ENCODE measurements at regions not wholly inside any gene's neighbourhood (a gene's known extent, or its start where the extent isn't known, plus 50 kb on each side); places are given as distances from the start of the nearest gene placed in this dataset.
"Not testable (repeated sequence)": the region's sequence is repeated elsewhere in the genome, so short reads cannot be mapped to it uniquely, and the experiment has no call there.

GRCh38 chr7:156505876-156506275 is 134.7 kb upstream of the RNF32 start:
- no peak for DNase-seq
- no peaks in the 10 kb centered on the region for H3K36me3 ChIP-seq
- 82 to 87% (median 86%) methylated on average over 10 of the region's 10 CpGs for WGBS, 5 donors
- H3K9me3 ChIP-seq: peaks cover 4 to 46% (median 24%) of the 10 kb centered on the region in 8 donors
- no peak overlapping the region for H3K27ac ChIP-seq
- intact Hi-C loops (cut with DNase I; ENCODE audit: low total_unique reads): no loop called here
- H3K4me1 ChIP-seq: no peaks in the 10 kb centered on the region
- TF ChIP-seq POLR2A (IDR thresholded peaks at IDR 0.05) (no peak), POLR2AphosphoS5 (IDR thresholded peaks at IDR 0.05) (no peak), CTCF (IDR thresholded peaks at IDR 0.05 in 8 of 11, conservative IDR thresholded peaks at IDR 0.05 in 3 of 11) (no peak)
- no peaks in the 10 kb centered on the region for H3K27me3 ChIP-seq (replicated peaks in 1 of 7)
- H3K4me3 ChIP-seq: no peak overlapping the region

- Histone ChIP-seq H3K27ac (no peak overlapping the region), H3K4me1 (no peaks in the 10 kb centered on the region), H3K27me3 (replicated peaks in 1 of 7) (no peaks in the 10 kb centered on the region), H3K36me3 (no peaks in the 10 kb centered on the region), H3K4me3 (no peak overlapping the region), H3K9me3 (peaks cover 0 to 41% (median 16%) of the 10 kb centered on the region in 8 donors)
- DNase-seq: no peak
- intact Hi-C loops (cut with DNase I; ENCODE audit: low total_unique reads): no loop called here
- 78 to 88% (median 85%) methylated on average over 23 to 27 of the region's 27 CpGs for WGBS, 5 donors
- TF ChIP-seq POLR2A (IDR thresholded peaks at IDR 0.05): no peak
- no peak for TF ChIP-seq CTCF (IDR thresholded peaks at IDR 0.05 in 8 of 11, conservative IDR thresholded peaks at IDR 0.05 in 3 of 11)
- no peak for TF ChIP-seq POLR2AphosphoS5 (IDR thresholded peaks at IDR 0.05)
These were observed 135.7 kb upstream of the RNF32 start for GRCh38 chr7:156504687-156505545.

- peaks cover 0 to 32% (median 10%) of the 10 kb centered on the region in 8 donors for H3K9me3 ChIP-seq
- no peaks in the 10 kb centered on the region for H3K27me3 ChIP-seq (replicated peaks in 1 of 7)
- H3K27ac ChIP-seq: no peak overlapping the region
- intact Hi-C loops (cut with DNase I; ENCODE audit: low total_unique reads): no loop called here
- no peak overlapping the region for H3K4me3 ChIP-seq
- no peaks in the 10 kb centered on the region for H3K4me1 ChIP-seq
- no peak for TF ChIP-seq POLR2A (IDR thresholded peaks at IDR 0.05)
- no peak for TF ChIP-seq POLR2AphosphoS5 (IDR thresholded peaks at IDR 0.05)
- no peak for TF ChIP-seq CTCF (IDR thresholded peaks at IDR 0.05 in 8 of 11, conservative IDR thresholded peaks at IDR 0.05 in 3 of 11)
- no peak for DNase-seq
- 88 to 95% (median 90%) methylated on average over 17 of the region's 17 CpGs for WGBS, 5 donors
- H3K36me3 ChIP-seq: no peaks in the 10 kb centered on the region
These were observed 136.6 kb upstream of the RNF32 start for GRCh38 chr7:156504006-156504405.

GRCh38 chr7:156503196-156503595 is 137.4 kb upstream of the RNF32 start:
- no peaks in the 10 kb centered on the region for H3K27me3 ChIP-seq (replicated peaks in 1 of 7)
- no peak for DNase-seq
- intact Hi-C loops (cut with DNase I; ENCODE audit: low total_unique reads): no loop called here
- no peak overlapping the region for H3K27ac ChIP-seq
- TF ChIP-seq POLR2AphosphoS5 (IDR thresholded peaks at IDR 0.05): no peak
- TF ChIP-seq POLR2A (IDR thresholded peaks at IDR 0.05): no peak
- TF ChIP-seq CTCF (IDR thresholded peaks at IDR 0.05 in 8 of 11, conservative IDR thresholded peaks at IDR 0.05 in 3 of 11): no peak
- no peaks in the 10 kb centered on the region for H3K4me1 ChIP-seq
- no peak overlapping the region for H3K4me3 ChIP-seq
- 64 to 81% (median 70%) methylated on average over 7 of the region's 7 CpGs for WGBS, 5 donors
- H3K36me3 ChIP-seq: no peaks in the 10 kb centered on the region
- peaks cover 0 to 24% (median 6%) of the 10 kb centered on the region in 8 donors for H3K9me3 ChIP-seq

- H3K27ac ChIP-seq; H3K27me3 ChIP-seq (replicated peaks in 1 of 7); DNase-seq; H3K4me3 ChIP-seq; intact Hi-C loops (cut with DNase I; ENCODE audit: low total_unique reads); H3K36me3 ChIP-seq; H3K4me1 ChIP-seq: not testable (repeated sequence)
- peaks cover 0 to 18% (median 4%) of the 10 kb centered on the region in 8 donors for H3K9me3 ChIP-seq
- WGBS, 5 donors: 93 to 97% (median 96%) methylated on average over 1 of the region's 1 CpG
These were observed 138.8 kb upstream of the RNF32 start for GRCh38 chr7:156501815-156502214.
